ENCODE measurements at regions not wholly inside any gene's neighbourhood (a gene's known extent, or its start where the extent isn't known, plus 50 kb on each side); places are given as distances from the start of the nearest gene placed in this dataset.

DNA sequence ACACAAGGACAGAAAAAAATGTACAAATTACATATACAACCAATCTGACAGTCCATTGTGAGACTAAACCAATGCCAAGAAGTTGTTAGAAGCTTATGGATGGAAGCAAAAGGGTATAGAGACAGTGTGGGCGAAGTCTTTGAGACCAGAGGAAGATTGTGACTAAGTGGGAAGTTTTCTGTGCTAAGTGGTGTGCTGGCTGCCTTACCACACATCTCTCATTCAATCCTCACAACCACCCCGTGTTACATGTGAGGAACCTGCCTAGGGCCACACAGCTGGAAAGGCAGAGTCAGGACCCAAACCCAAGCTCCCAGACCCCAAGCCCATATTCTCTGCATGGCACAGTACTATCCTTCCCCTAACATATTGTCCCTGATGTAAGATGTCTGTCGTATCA lies 53.5 kb upstream of the DUSP10 start:
- no peak for DNase-seq

- DNase-seq = no peak
Measured at GRCh38 chr1:221794935-221795334, 53.0 kb upstream of the DUSP10 start.

GRCh38 chr1:221794079-221794670 lies 52.3 kb upstream of the DUSP10 start:
- DNase-seq = no peak

GRCh38 chr1:221793439-221794078 lies 51.7 kb upstream of the DUSP10 start:
- no peak for DNase-seq

GRCh38 chr1:221791846-221792245 lies 50.0 kb upstream of the DUSP10 start:
- DNase-seq = no peak

Measured in stimulated activated CD8-positive, alpha-beta memory T cell treated with anti-CD3 and anti-CD28 coated beads, Interleukin-4, amount 100 ng/mL, for 48 hours (primary cell).